HG03520 (cell line): ENCODE measurements at regions not wholly inside any gene's neighbourhood (a gene's known extent, or its start where the extent isn't known, plus 50 kb on each side); places are given as distances from the start of the nearest gene placed in this dataset.

ENCODE experiments used
- ATAC-seq: cut with Tn5 transposase; IDR thresholded peaks from one replicate; pipeline ENCODE4 v1.9.1; 2021; ENCODE audit warnings: mild to moderate bottlenecking, moderate library complexity; ENCODE audit not compliant: unreplicated experiment

DNA sequence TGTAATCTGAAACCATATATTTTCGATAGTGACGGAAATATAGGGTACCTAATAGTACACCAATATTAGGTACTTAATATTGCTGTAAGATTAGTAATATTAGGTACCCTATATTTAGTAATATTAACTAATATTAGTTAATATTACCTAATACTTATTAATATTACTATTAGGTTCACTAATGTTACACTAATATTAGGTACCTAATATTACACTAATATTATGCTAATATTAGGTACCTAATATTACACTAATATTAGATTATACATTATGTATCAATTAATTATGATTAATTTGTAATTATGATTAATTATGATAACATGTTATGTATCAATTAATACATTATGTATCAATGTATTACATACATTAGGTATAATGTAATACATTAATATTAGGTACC lies 518.2 kb upstream of the LRATD1 start:
- ATAC-seq, result no peak

DNA sequence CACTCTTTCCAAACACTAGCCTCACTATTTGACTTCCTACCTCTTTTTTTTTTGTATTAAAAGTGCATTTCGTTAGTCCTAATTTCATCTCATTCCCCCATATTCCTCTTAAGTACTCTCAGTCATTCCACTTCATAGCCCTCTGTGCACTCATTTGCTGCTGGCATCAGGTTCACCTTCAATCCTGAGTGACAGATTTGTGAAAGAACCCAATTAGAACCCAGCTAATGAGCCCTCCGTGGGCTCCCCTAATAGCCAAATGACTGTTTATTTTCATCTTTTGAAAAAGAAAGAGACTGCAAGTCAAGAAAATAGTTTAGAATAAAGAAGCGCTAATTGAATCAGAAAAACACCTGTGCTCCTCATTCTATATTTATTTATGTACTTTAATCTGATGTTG lies 512.1 kb upstream of the LRATD1 start:
- ATAC-seq, result no peak

DNA sequence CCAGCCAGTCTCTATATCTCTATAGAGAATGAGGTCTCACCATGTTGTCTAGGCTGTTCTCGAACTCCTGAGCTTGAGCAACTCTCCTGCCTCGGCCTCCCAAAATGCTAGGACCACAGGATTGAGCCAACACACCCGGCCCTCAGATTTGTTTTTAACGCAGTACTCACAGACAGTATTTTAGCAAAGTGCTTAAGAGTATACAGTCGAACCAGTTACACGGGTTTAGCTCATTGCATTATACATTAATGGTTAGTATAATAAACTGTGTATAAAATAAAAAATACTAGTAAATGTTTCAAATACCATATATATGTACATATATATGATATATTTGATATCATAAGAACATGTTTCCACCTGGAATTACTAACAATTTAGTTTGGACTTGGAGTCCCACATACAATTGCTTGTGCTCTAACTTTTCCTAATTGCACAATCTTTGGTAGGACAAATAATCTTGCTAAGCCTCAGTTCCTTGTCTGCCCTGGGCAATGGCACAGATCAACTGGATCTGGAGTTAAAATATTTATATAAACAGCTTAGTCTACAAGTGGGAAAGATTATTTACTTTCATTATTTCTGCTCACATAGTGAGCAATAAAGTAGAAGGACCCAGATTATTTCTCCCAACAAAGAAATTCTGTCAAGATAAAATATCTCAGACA lies 508.9 kb upstream of the LRATD1 start:
- ATAC-seq, result no peak

DNA sequence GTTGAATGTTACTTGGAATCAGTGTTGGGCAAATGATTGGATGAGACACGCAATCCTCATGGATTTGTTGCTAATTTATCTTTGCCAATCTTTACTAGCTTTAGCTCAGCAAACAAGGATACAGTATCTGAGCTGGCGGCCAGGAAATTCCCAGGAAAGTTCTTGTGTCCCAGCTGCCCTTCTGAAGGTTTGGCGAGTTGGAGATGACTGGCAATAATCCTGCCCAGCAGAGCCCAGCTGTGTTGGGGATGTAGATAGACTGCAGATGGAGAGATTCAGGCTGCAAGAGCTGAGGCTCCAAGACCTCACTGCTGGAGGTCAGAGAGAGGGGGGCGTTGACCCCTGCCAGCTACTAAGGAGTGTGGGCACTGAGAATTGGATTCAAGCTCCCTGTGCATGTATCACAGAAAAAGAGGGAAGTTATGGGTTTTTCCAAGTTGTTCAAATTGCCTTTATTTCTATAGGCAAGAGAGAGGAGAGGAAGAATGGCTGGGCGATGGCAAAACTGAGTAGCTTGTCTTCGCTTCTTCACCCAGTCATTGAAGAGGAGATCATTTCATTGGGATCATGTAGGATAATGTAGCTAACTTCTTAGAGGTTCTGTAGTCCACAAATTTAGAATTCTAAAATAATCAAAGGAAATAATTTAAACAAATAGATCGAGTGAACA lies 506.8 kb upstream of the LRATD1 start:
- no peak for ATAC-seq

DNA sequence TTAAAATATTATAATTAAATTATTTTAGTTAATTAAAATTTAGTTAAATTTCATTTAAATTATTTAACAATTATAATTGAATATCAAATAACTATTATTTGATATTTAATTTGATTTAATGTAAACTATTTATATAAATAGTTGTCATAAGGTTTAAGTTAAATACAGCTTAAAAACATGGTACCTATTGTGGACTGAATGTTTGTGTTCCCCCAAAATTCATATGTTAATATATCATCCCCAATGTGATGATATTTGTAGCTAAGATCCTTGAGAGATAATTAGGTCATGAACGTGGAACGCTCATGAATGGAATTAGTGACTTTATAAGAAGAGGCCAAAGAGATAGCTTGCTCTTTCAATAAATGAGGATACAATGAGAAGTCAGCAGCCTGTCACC lies 505.7 kb upstream of the LRATD1 start:
- no peak for ATAC-seq

DNA sequence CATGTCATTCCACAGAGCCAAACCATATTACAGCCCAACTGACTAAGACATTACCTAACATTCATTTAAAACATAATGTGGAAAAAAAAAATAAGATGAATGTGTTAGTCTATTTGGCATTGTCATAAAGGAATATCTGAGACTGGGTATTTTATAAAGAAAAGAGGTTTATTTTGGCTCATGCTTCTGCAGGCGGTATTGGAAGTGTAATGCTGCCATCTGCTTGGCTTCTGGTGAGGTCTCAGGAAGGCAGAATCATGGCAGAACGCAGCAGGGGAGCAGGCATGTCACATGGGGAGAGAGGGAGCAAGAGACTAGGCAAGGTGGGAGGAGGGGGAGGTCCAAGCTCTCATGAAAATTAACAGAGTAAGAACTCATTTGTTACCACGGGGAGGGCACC lies 504.8 kb upstream of the LRATD1 start:
- ATAC-seq, result no peak

DNA sequence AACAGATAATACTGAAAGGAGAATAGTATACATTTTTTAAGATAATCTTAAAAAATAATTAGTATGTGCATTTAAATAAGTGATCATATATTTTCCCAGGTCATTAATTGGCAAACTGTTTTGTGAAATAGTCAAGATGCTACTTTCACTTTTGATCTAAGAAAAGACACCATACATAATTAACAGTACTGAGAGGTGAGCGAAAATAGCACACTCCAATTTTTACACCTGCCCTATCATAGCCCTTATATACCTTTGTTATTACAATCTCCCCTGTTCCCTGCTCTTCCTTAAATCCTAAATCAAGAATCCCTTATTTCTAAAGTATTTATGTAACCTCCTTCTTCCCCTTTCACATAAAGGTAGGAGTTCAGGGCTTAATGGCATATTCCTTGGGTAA lies 500.1 kb upstream of the LRATD1 start:
- ATAC-seq, result no peak

DNA sequence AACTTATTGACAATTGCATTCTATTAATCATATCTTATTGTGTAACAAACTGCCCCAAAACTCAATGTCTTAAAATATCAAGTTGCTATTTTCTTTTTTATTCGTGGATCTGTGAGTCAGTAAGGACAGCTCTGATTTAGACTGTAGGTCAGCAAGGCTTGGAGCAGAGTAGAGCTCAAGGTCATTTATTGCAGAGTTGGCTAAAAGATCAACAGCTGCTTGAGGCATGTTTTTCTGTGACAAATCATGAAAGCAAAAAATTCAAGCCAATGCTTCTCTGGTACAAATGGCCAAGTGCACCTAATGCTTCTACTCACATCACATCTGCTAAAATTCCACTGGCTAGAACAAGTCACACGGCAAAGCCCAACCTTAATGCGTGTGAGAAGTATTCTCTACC lies 497.7 kb upstream of the LRATD1 start:
- ATAC-seq, result no peak

DNA sequence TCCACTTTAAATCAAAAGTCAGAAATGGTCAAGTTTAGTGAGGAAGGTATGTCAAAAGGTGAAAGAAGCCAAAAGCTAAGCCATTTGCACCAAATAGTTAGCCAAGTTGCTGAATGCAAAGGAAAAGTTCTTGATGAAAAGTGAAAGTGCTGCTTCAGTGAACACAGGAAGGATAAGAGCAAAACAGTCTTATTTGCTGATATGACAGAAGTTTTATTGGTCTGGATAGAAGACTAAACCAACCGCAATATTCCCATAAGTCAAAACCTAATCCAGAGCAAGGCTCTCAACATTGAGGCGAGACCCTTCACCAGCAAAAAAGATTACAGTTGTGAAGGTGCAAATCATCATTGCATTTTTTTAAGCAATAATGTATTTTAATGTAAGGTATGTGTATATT lies 496.5 kb upstream of the LRATD1 start:
- no peak for ATAC-seq

DNA sequence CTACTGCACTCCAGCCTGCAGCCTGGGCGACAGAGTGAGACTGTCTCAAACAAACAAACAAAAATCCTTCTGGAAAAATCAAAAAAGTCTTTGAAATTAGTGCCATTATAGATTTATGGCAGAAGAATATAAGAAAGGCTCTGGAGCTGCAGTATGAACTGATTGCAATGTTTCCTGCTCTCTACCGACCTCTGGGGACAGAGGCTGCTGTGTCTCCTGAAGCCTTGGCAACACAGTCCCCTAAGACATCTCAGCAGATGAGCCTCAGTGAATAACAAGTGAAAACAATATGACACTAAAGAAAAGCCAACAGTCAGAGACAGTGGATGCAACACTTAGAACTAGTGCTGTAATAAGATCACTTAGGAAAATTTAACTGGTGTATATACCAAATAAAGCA lies 494.9 kb upstream of the LRATD1 start:
- no peak for ATAC-seq

DNA sequence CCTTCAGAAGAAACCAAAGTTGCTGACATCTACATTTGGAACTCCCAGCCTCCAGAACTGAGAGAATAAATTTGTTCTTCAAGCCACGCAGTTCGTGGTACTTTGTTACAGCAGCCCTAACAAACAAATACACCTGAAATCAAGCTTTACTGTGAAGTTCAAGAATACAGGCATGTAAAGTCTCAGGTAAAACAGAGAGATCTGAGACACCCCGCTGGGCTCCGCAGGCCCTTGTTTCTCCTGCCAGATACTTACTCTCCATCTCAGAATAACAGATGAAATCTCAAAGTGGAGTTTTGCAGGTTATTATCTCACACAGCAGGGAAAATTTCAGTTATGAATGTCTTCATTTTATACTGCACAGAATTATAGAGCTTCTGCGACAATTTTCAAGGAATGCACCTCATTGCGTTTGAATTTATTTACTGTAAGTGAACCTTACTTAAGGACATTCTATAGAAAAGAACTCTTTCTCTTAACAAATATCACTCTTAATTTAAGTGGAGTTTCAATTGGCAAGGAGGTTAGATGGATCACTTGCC lies 492.4 kb upstream of the LRATD1 start:
- ATAC-seq, result no peak

DNA sequence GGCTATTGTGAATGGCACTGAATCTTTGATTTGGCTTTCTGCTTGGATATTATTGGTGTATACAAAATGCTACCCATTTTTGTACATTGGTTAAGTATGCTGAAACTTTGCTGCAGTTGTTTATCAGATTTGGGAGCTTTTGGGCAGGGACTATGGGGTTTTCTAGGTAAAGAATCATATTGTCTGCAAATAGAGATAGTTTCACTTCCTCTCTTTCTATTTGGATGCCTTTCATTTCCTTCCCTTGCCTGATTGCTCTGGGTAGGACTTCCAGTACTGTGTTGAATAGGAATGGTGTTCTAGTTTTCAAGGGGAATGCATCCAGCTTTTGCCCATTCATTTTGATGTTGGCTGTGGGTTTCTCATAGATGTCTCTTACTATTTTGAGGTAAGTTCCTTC lies 489.1 kb upstream of the LRATD1 start:
- ATAC-seq, result no peak

DNA sequence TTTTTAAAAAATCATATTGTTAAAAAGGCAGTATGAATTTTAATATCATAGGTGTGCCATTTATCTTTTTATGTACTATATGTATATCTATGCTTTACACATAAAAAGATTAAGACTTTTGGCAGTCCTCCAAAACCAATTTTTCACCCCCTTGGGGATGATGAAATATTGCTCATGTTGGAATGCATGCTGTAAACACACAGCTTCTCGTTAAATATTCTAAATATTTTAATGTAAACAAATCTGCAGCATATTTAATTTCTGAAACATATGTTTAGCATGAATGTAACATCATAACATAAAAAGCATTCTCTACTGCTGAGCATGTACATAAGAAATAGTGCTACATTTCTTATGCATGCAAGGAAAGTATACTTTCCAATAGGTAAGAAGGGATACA lies 484.3 kb upstream of the LRATD1 start:
- ATAC-seq, result no peak

DNA sequence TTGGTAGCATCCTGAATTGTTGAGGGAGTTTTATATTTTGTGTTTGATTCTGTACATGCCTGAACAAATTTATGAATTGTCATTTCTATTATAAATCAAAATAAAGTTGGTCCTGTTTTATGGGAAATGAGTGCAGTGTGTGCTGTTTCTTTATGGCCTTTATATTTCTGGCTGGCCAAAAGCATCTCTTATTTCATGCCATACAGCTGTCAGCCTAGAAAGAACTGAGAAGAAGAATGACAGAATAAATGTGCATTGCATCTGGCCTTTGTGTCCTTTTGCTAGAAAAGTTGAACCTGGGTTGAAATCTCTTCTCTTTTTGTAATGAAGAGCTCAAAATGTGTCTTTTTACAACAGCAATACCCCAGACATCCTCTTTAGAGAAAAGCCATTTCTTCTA lies 474.7 kb upstream of the LRATD1 start:
- no peak for ATAC-seq

DNA sequence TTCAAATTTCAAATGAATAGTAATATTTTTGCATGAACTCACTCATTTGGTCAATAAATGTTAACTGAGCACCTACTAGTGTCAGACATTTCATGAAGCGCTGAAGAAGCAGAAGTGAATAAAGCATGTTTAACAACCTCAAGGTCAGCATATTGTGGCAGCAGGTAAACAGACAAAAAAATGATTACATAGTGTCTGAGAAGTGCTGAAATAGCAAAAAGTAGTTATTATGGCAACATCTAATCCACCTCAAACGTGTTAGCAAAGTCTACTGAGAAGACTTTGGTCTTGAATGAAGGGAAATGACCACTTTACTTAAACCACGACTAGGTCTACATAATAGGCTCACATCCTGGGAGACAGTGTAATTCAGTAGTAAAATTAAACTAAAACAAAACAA lies 452.2 kb upstream of the LRATD1 start:
- no peak for ATAC-seq

DNA sequence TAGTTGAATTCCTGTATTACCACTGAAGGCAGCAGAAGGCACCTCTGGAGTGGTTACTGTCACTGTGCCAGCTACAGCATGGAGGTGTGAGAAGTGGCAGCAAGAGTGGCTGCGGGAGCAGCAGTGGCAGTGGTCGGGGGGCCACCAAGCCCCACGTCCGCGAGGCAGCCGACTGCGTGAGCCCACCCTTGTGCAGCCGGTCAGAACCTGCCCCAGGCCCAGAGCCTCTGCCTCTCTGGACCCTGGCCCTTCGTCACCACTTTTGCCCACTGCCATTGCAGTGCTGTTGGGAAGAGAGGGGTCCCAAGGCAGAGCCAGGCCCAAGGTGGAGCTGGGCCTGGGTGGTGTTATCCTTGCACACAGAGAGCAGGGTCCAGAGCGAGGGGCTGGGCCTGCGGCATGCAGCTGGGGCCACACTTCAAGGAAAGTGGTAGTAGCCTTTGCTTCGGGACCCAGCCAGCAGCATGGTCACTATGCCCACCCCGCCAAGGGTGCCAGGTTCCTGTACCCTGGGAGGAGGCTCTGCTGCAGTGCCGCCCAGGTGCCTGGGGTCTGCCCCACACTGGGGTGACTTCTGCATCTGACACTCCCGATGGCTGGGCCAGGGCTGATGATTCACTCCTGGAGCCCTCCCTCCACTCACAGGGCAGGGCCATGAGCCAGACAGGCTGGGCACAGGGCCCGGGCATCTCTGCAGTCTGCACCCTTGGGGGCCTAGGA lies 450.1 kb upstream of the LRATD1 start:
- no peak for ATAC-seq

DNA sequence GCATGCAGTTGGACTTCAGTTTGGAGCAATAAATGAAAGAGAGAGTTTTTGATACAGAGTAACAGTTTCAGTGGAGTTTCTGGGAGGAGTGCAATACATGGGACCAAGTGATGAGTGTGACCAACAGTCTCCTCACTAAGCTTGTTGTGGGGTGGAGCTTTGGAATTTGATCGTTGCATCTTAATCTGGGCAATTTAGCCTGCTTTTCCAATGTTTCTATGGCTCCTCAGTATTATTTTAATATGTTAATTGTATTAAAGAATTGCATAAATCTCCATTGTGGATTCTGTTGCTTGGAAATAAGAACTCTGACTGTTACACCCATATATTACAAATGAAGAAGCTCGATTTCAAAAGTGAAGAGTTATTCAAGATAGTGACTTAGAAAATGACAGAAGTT lies 446.6 kb upstream of the LRATD1 start:
- ATAC-seq, result no peak

DNA sequence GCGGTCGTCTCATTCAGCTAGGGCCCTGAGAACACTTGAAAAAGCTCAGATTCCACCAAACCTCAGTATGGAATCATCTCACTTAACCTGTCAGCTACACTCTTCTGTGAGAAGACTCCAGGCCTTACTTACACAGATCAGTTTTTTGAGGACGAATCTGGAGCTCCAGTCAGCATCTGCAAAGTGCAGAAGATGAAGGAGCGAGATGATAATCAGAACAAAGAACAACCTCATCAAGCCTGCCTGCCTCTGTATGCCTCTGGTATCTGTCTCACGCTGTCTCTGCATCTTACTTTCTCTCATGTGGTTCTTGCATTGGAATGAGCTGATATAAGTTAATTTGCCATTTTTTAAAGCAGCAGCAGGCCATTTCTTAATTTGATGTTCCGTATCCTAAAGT lies 444.1 kb upstream of the LRATD1 start:
- no peak for ATAC-seq

DNA sequence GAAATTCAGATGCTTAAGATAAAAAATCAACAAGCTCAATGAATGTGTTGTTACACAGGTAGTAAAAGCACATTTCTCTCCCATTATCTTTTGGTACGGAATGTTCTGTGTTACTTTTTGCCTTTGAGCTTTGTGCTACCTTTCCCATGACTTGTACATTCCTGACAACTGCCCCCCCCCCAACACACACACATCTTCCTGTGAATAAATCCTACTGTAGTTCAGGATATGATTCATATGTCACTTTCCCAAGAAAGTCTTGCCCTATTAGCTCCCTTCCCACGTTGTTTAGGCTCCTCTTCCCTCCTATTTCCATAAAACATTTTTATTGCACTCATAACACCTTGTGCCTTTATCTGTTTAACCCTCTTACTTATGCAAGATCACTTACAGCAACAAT lies 442.6 kb upstream of the LRATD1 start:
- no peak for ATAC-seq

DNA sequence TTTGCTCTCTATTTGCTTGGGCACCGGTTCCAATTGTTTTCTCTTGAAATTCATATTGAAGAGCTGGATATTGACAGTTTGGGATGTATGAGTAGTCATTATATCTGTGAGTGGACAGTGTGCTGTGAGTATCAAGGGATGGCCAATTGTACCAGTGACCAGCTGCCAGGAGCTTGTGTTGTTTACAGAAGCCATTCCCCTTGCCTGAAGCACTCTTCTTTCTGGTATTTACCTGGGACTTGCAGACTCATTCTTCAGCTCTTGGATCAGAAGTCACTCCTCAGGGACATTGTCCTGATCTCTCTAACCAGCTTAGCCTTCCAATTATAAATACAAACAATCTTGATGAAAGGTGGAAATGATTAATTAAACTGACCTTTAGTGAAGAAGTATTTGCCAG lies 438.3 kb upstream of the LRATD1 start:
- no peak for ATAC-seq

DNA sequence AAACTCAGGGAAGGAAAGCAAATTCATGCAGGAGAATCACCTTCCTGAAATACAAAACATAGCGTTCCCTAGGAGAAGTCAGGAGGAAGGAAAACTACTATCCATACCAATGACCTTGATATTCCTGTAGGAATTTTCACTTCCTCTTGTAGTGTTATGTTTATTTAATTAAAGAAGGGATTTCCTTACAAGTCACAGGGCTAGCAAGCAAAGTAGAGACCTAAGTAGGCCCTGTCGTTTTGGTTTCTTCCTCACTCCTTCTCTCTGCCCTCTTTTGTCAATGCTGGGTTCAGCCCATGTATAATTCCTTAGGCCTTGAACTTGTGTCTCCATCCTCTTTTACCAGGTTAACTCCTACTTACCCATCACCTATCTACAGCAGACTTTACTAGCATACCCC lies 435.2 kb upstream of the LRATD1 start:
- ATAC-seq, result no peak

DNA sequence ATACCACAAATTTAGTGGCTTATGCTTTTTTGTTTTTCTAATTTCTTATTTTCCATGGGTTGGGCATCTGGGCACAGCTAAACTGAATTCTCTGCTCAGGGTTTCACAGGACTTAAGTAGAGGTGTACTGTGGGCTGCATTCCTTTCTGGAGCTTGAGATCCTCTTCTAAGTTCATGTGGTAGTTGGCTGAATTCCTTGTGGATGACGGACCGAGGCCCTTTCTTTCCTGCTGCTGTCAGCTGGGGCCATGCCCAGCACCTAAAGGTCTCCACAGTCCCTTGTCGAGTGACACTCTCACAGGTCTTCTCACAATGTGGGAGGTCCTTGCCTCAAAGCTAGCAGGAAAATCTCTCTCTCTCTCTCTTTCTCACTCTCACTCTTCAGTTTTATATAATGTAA lies 433.5 kb upstream of the LRATD1 start:
- no peak for ATAC-seq
